Pancreas (tissue), 10 donors: ENCODE measurements at regions not wholly inside any gene's neighbourhood (a gene's known extent, or its start where the extent isn't known, plus 50 kb on each side); places are given as distances from the start of the nearest gene placed in this dataset.

Source experiments
- ATAC-seq, 4 donors: fragments of 200-7000 bp; cut with Tn5 transposase; one replicate each; pipeline versions ENCODE4 v1.8.0 to v1.9.1; 2020; ENCODE audit warnings: mild to moderate bottlenecking in 4 of 4, moderate library complexity in 4 of 4
- DNase-seq, 6 donors: peaks; one replicate each; pipeline ENCODE4 v3.0.0-alpha.2; 2020
- FAIRE-seq: peaks from 2 replicates; lab custom pipeline; 2012; peaks lifted over from hg19 to GRCh38; lab: Jason Lieb, UNC
- H3K27ac ChIP-seq, 4 donors: fragments of 200-600 bp; sonication (generic); 1 replicate in 3 of 4; 2 replicates in 1 of 4; pipeline versions ENCODE4 v1.5.0 to v1.8.0; 2020
- H3K27me3 ChIP-seq, 4 donors: fragments of 200-600 bp; one replicate each; pipeline ENCODE4 v1.8.0; 2021
- H3K36me3 ChIP-seq, 3 donors: fragments of 200-600 bp; sonication (generic) in 1 of 3; one replicate each; pipeline versions ENCODE4 v1.5.0 to v1.8.0; 2020 to 2021
- H3K4me1 ChIP-seq, 3 donors: fragments of 200-600 bp; one replicate each; pipeline ENCODE4 v1.8.0; 2021
- H3K4me3 ChIP-seq, 4 donors: fragments of 200-600 bp; sonication (generic) in 2 of 4; one replicate each; pipeline versions ENCODE4 v1.5.0 to v1.8.0; 2020 to 2021
- H3K9me3 ChIP-seq, 4 donors: fragments of 200-600 bp; one replicate each; pipeline ENCODE4 v1.8.0; 2021
- WGBS, 2 donors: extraction: QIAGEN DNeasy Blood & Tissue Kit; methylation state at CpG; one replicate each; pipeline ENCODE4 v1.1.7; 2013; 5-methylcytosine and 5-hydroxymethylcytosine counted together
- intact Hi-C, 3 donors: fragments of 100-400 bp; cut with DNase I; formaldehyde crosslinking; loops; one replicate each; pipeline versions ENCODE4 v1.11.1 to v1.14.2; 2022
- TF ChIP-seq, protein P1 (sequence below), 4 donors: fragments of 200-600 bp; sonication (generic) in 3 of 4; IDR thresholded peaks; one replicate each; pipeline versions ENCODE4 v1.5.0 to v1.8.0; 2021; ENCODE audit warnings: antibody characterized with exemption in 4 of 4
- donor health status: healthy with polysubstance abuse.
- donor health status: DM: no; HTN: no; CAD: no; lungs with moderate emphysema.
- donor health status: DM: no; HTN: no; CAD: no.
- donor health status: control.
- donor health status: control.
- donor health status: Bipolar disorder and iron deficiency.
- donor health status: DM: yes; HTN: yes; CAD: no.
- donor health status: DM: no; HTN: no; CAD: no.
- donor health status: DM: no; HTN: no; CAD: no.
- donor health status: DM: yes; HTN: yes; CAD: no.

DNA sequence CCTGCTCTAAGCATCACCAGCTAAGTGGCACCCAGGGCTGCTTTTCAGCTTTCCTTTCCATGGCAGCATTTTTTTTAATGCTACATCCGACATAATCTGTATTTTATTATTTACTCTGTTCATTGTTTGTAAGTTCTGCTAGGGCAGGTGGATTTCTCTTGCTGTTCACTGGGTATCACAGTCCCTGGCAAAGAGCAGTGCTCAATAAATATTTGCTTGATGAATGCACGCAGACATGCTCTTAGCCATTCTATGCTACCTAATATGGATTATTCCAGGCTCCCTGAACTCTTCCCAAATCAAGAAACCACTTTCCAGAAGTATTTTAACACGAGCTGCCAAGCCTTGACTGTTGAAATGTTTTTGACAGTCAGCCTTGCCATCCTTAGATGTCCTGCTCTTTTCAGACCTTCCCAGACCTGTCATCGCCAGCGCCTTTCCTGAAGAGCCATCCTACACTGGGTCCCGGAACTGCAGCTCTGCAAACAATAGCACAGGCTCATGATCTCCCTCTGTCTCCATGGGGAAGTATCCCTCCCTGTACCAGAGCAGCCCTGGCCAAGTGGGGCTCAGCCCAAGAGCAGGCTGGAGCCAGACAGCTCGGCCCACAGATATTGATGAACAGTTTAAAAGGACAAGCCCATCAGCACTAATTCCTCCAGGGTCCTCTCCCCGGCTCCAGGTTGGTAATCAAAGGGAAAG lies 136.5 kb upstream of the CDH4 start:
- FAIRE-seq = no peak
- DNase-seq = no peak
- Histone ChIP-seq H3K27ac (no peak overlapping the region), H3K36me3 (no peaks in the 10 kb centered on the region), H3K9me3 (no peaks in the 10 kb centered on the region), H3K27me3 (no peaks in the 10 kb centered on the region), H3K4me1 (no peaks in the 10 kb centered on the region), H3K4me3 (no peak overlapping the region)
- WGBS, 2 donors = 34 to 37% methylated on average over 8 of the region's 8 CpGs
- TF ChIP-seq, protein P1, sequence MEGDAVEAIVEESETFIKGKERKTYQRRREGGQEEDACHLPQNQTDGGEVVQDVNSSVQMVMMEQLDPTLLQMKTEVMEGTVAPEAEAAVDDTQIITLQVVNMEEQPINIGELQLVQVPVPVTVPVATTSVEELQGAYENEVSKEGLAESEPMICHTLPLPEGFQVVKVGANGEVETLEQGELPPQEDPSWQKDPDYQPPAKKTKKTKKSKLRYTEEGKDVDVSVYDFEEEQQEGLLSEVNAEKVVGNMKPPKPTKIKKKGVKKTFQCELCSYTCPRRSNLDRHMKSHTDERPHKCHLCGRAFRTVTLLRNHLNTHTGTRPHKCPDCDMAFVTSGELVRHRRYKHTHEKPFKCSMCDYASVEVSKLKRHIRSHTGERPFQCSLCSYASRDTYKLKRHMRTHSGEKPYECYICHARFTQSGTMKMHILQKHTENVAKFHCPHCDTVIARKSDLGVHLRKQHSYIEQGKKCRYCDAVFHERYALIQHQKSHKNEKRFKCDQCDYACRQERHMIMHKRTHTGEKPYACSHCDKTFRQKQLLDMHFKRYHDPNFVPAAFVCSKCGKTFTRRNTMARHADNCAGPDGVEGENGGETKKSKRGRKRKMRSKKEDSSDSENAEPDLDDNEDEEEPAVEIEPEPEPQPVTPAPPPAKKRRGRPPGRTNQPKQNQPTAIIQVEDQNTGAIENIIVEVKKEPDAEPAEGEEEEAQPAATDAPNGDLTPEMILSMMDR (IDR thresholded peaks at IDR 0.05) = no peak
- ATAC-seq = peak in 1 of 4 donors; percentile 40
- intact Hi-C loops = no loop called here

GRCh38 chr20:61117725-61118124 lies 134.3 kb upstream of the CDH4 start:
- H3K27me3 ChIP-seq = no peaks in the 10 kb centered on the region
- no peak for DNase-seq
- H3K4me3 ChIP-seq = no peak overlapping the region
- H3K27ac ChIP-seq = no peak overlapping the region
- H3K4me1 ChIP-seq = no peaks in the 10 kb centered on the region
- intact Hi-C loops = no loop called here
- TF ChIP-seq, protein P1 (IDR thresholded peaks at IDR 0.05) = no peak
- 19% methylated on average over 5 of the region's 5 CpGs for WGBS, 2 donors
- peak in 1 of 4 donors; percentile 40 for ATAC-seq
- H3K36me3 ChIP-seq = no peaks in the 10 kb centered on the region
- no peak for FAIRE-seq
- no peaks in the 10 kb centered on the region for H3K9me3 ChIP-seq

- Histone ChIP-seq H3K9me3 (no peaks in the 10 kb centered on the region), H3K27ac (no peak overlapping the region), H3K4me1 (no peaks in the 10 kb centered on the region), H3K27me3 (no peaks in the 10 kb centered on the region), H3K36me3 (no peaks in the 10 kb centered on the region), H3K4me3 (no peak overlapping the region)
- intact Hi-C loops = no loop called here
- 62 to 77% methylated on average over 14 of the region's 14 CpGs for WGBS, 2 donors
- TF ChIP-seq, protein P1 (IDR thresholded peaks at IDR 0.05) = no peak
- ATAC-seq (no peak), DNase-seq (no peak), FAIRE-seq (no peak)
Observed at GRCh38 chr20:61118429-61119224, 133.4 kb upstream of the CDH4 start.

DNA sequence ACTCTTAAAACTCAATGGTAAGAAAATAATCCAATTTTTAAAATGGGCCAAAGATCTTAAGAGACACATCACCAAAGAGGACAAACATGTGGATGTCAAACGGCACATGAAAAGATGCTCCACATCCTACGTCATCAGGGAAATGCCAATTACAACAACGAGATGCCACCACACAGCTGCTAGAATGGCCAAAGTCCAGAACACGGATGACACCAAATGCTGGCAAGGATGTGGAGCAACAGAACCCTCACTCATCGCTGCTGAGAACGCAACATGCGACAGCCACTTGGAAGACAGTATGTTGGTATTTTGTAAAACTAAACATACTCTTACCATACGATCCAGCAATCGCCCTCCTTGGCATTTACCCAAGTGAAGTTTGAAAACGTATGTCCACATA lies 132.8 kb upstream of the CDH4 start:
- FAIRE-seq (no peak), DNase-seq (no peak), ATAC-seq (no peak)
- Histone ChIP-seq H3K4me1 (no peaks in the 10 kb centered on the region), H3K9me3 (no peaks in the 10 kb centered on the region), H3K27me3 (no peaks in the 10 kb centered on the region), H3K27ac (no peak overlapping the region), H3K4me3 (no peak overlapping the region), H3K36me3 (no peaks in the 10 kb centered on the region)
- TF ChIP-seq, protein P1 (IDR thresholded peaks at IDR 0.05) = no peak
- WGBS, 2 donors = 58 to 68% methylated on average over 10 of the region's 10 CpGs
- intact Hi-C loops = no loop called here
